PC-9 (cell line): ENCODE measurements at regions not wholly inside any gene's neighbourhood (a gene's known extent, or its start where the extent isn't known, plus 50 kb on each side); places are given as distances from the start of the nearest gene placed in this dataset.
A peak's percentile ranks its signal among the peaks of the same experiment; 100 is the strongest.

Source experiments
- BruUV-seq: library from RNA; stranded (reverse); fragments of 400-500 nt; replicated peaks from 2 replicates; lab custom pipeline; 2021; lab: Mats Ljungman, UMichigan
- CTCF ChIA-PET: fragments of 300-600 bp; sonication (Branson Sonifier 250); formaldehyde crosslinking; loops from one replicate; lab custom pipeline; 2022; ENCODE audit warnings: antibody characterized with exemption; lab: Charles Lee
- POLR2A ChIA-PET: fragments of 300-600 bp; sonication (Branson Sonifier 250); formaldehyde crosslinking; loops from one replicate; lab custom pipeline; 2022; ENCODE audit warnings: antibody characterized with exemption; ENCODE audit not compliant: unreplicated experiment; lab: Charles Lee
- DNase-seq, 2 experiments: peaks; one replicate each; pipeline versions ENCODE4 v3.0.0 to v3.0.0-alpha.2; 2015 to 2022; ENCODE audit warnings: mixed read lengths in 1 of 2
- H2AFZ ChIP-seq: fragments of 200-600 bp; sonication (generic); 2 replicates; pipeline ENCODE4 v1.8.1; 2017; ENCODE audit warnings: antibody characterized with exemption
- H3F3A ChIP-seq: fragments of 200-600 bp; sonication (generic); 2 replicates; pipeline ENCODE4 v1.8.1; 2017; ENCODE audit warnings: antibody characterized with exemption, mild to moderate bottlenecking, low read depth; ENCODE audit not compliant: insufficient read depth
- H3K27ac ChIP-seq: fragments of 200-600 bp; sonication (generic); 2 replicates; pipeline ENCODE4 v1.6.1; 2016; ENCODE audit warnings: mixed run types
- H3K27me3 ChIP-seq: fragments of 200-600 bp; sonication (generic); 2 replicates; pipeline ENCODE4 v1.6.1; 2016; ENCODE audit warnings: low read depth, mixed run types; ENCODE audit not compliant: insufficient read depth
- H3K36me3 ChIP-seq: fragments of 200-600 bp; sonication (generic); 2 replicates; pipeline ENCODE4 v1.6.1; 2016; ENCODE audit warnings: low read depth, mixed run types
- H3K4me1 ChIP-seq: fragments of 200-600 bp; sonication (generic); replicated peaks from 2 replicates; pipeline ENCODE4 v1.6.1; 2016; ENCODE audit warnings: mixed run types; ENCODE audit not compliant: insufficient read depth
- H3K4me2 ChIP-seq: fragments of 200-600 bp; sonication (generic); 2 replicates; pipeline ENCODE4 v1.6.1; 2017; ENCODE audit warnings: mixed run types
- H3K4me3 ChIP-seq: fragments of 200-600 bp; sonication (generic); 2 replicates; pipeline ENCODE4 v1.6.1; 2016; ENCODE audit warnings: mixed run types
- H3K79me2 ChIP-seq: fragments of 200-600 bp; sonication (generic); 2 replicates; pipeline ENCODE4 v1.6.1; 2017; ENCODE audit warnings: low read depth, mixed run types
- H3K9me2 ChIP-seq: fragments of 200-600 bp; sonication (generic); 2 replicates; pipeline ENCODE4 v1.8.1; 2017; ENCODE audit warnings: mild to moderate bottlenecking; ENCODE audit not compliant: insufficient read depth
- H3K9me3 ChIP-seq: fragments of 200-600 bp; sonication (generic); 2 replicates; pipeline ENCODE4 v1.8.1; 2016; ENCODE audit warnings: low read depth; ENCODE audit not compliant: insufficient read depth
- H4K20me1 ChIP-seq: fragments of 200-600 bp; sonication (generic); 2 replicates; pipeline ENCODE4 v1.8.1; 2017; ENCODE audit not compliant: insufficient read depth
- EZH2 ChIP-seq: fragments of 200-600 bp; sonication (generic); IDR thresholded peaks from 2 replicates; pipeline ENCODE4 v1.8.0; 2017; ENCODE audit warnings: antibody characterized with exemption, low read depth
- intact Hi-C: fragments of 100-400 bp; cut with micrococcal nuclease; formaldehyde crosslinking; loops from one replicate; pipeline ENCODE4 v1.10.0; 2022; ENCODE audit not compliant: unreplicated experiment
- TF ChIP-seq, protein P1 (sequence below): fragments of 200-600 bp; sonication (generic); conservative IDR thresholded peaks from 2 replicates; pipeline ENCODE4 v1.6.1; 2017; ENCODE audit warnings: mixed run types, antibody characterized with exemption, mild to moderate bottlenecking, moderate library complexity

- Histone ChIP-seq H3K4me1 (peaks cover 12% of the 10 kb centered on the region), H4K20me1 (no peaks in the 10 kb centered on the region), H3K27me3 (no peaks in the 10 kb centered on the region), H3K9me3 (peaks cover 6% of the 10 kb centered on the region; the same call in 1 of the 2 replicates), H3K9me2 (no peaks in the 10 kb centered on the region), H3K79me2 (no peaks in the 10 kb centered on the region), H3K4me3 (no peak overlapping the region), H3K36me3 (no peaks in the 10 kb centered on the region), H2AFZ (no peak overlapping the region), H3K27ac (0 out of 2 replicates have a peak overlapping the region, but pooled peaks have one; percentile 28), H3F3A (peaks cover 6% of the 10 kb centered on the region; the same call in 1 of the 2 replicates), H3K4me2 (no peak overlapping the region)
- intact Hi-C loops: no loop called here
- CTCF ChIA-PET: no interaction called here
- no peak for TF ChIP-seq EZH2
- TF ChIP-seq, protein P1, sequence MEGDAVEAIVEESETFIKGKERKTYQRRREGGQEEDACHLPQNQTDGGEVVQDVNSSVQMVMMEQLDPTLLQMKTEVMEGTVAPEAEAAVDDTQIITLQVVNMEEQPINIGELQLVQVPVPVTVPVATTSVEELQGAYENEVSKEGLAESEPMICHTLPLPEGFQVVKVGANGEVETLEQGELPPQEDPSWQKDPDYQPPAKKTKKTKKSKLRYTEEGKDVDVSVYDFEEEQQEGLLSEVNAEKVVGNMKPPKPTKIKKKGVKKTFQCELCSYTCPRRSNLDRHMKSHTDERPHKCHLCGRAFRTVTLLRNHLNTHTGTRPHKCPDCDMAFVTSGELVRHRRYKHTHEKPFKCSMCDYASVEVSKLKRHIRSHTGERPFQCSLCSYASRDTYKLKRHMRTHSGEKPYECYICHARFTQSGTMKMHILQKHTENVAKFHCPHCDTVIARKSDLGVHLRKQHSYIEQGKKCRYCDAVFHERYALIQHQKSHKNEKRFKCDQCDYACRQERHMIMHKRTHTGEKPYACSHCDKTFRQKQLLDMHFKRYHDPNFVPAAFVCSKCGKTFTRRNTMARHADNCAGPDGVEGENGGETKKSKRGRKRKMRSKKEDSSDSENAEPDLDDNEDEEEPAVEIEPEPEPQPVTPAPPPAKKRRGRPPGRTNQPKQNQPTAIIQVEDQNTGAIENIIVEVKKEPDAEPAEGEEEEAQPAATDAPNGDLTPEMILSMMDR: no peak
- POLR2A ChIA-PET: no interaction called here
- peak in 1 of 2 experiments; percentile 83 for DNase-seq
- no TSS peak for BruUV-seq
Measured at GRCh38 chr5:125277494-125278154, 531.2 kb upstream of the ZNF608 start.

- no peaks in the 10 kb centered on the region for H3K9me2 ChIP-seq
- no peak overlapping the region for H2AFZ ChIP-seq
- peaks cover 12% of the 10 kb centered on the region for H3K4me1 ChIP-seq
- no peak for TF ChIP-seq EZH2
- TF ChIP-seq, protein P1: no peak
- H3K27me3 ChIP-seq: no peaks in the 10 kb centered on the region
- H4K20me1 ChIP-seq: no peaks in the 10 kb centered on the region
- H3F3A ChIP-seq: peaks cover 6% of the 10 kb centered on the region; the same call in 1 of the 2 replicates
- ChIA-PET CTCF (no interaction called here), POLR2A (no interaction called here)
- no peaks in the 10 kb centered on the region for H3K79me2 ChIP-seq
- DNase-seq: no peak
- H3K27ac ChIP-seq: no peak overlapping the region
- BruUV-seq: no TSS peak
- peaks cover 6% of the 10 kb centered on the region; the same call in 1 of the 2 replicates for H3K9me3 ChIP-seq
- H3K4me3 ChIP-seq: no peak overlapping the region
- intact Hi-C loops: no loop called here
- H3K4me2 ChIP-seq: no peak overlapping the region
- no peaks in the 10 kb centered on the region for H3K36me3 ChIP-seq
Measured at GRCh38 chr5:125278711-125279110, 532.3 kb upstream of the ZNF608 start.

DNA sequence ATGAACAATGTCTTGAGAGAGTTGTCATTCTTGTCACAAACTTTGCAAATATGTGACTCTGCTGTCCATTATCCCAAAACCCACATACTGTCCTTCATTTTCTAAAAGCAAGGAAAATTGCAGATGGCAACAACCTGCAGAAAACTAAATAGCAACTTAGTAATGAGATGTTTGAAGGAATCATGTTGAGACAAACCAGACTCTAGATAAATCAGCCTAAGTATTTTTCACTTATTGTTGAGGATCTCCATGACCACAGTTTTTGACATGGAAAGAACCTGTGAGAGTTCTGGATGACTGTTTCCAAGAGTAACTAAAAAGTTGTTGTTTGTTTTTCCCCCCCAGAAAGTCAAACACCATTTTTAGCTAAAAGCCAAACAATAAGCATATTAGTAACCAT is 535.2 kb upstream of the ZNF608 start:
- H3K9me2 ChIP-seq: no peaks in the 10 kb centered on the region
- intact Hi-C loops: no loop called here
- TF ChIP-seq, protein P1: no peak
- no peak for TF ChIP-seq EZH2
- H3K4me2 ChIP-seq: no peak overlapping the region
- peaks cover 6% of the 10 kb centered on the region; the same call in 1 of the 2 replicates for H3F3A ChIP-seq
- no TSS peak for BruUV-seq
- no peaks in the 10 kb centered on the region for H3K36me3 ChIP-seq
- H3K4me3 ChIP-seq: no peak overlapping the region
- H3K4me1 ChIP-seq: peaks cover 12% of the 10 kb centered on the region
- H3K27ac ChIP-seq: no peak overlapping the region
- H3K9me3 ChIP-seq: peaks cover 6% of the 10 kb centered on the region; the same call in 1 of the 2 replicates
- no peaks in the 10 kb centered on the region for H4K20me1 ChIP-seq
- no peak overlapping the region for H2AFZ ChIP-seq
- H3K27me3 ChIP-seq: no peaks in the 10 kb centered on the region
- no peaks in the 10 kb centered on the region for H3K79me2 ChIP-seq
- no peak for DNase-seq
- ChIA-PET CTCF (no interaction called here), POLR2A (no interaction called here)
